Upper lobe of left lung (tissue), 4 donors: ENCODE measurements at regions not wholly inside any gene's neighbourhood (a gene's known extent, or its start where the extent isn't known, plus 50 kb on each side); places are given as distances from the start of the nearest gene placed in this dataset.
"Not testable (repeated sequence)": the region's sequence is repeated elsewhere in the genome, so short reads cannot be mapped to it uniquely, and the experiment has no call there.

Experiments
- POLR2AphosphoS5 ChIP-seq, 2 donors: sonication (generic); formaldehyde crosslinking; IDR thresholded peaks; one replicate each; pipeline ENCODE4 v1.5.1; 2017; ENCODE audit warnings: antibody characterized with exemption in 2 of 2
- TF ChIP-seq, protein P1 (sequence below), 6 experiments: fragments of 450-650 bp in 4 of 6; fragments of 200-600 bp in 2 of 6; sonication (generic) in 2 of 6; IDR thresholded peaks; one replicate each; pipeline ENCODE4 v1.5.1; 2016 to 2019; ENCODE audit warnings: antibody characterized with exemption in 6 of 6

- not testable (repeated sequence) for TF ChIP-seq POLR2AphosphoS5 (IDR thresholded peaks at IDR 0.05)
- TF ChIP-seq, protein P1, sequence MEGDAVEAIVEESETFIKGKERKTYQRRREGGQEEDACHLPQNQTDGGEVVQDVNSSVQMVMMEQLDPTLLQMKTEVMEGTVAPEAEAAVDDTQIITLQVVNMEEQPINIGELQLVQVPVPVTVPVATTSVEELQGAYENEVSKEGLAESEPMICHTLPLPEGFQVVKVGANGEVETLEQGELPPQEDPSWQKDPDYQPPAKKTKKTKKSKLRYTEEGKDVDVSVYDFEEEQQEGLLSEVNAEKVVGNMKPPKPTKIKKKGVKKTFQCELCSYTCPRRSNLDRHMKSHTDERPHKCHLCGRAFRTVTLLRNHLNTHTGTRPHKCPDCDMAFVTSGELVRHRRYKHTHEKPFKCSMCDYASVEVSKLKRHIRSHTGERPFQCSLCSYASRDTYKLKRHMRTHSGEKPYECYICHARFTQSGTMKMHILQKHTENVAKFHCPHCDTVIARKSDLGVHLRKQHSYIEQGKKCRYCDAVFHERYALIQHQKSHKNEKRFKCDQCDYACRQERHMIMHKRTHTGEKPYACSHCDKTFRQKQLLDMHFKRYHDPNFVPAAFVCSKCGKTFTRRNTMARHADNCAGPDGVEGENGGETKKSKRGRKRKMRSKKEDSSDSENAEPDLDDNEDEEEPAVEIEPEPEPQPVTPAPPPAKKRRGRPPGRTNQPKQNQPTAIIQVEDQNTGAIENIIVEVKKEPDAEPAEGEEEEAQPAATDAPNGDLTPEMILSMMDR (IDR thresholded peaks at IDR 0.05), result not testable (repeated sequence)
Measured at GRCh38 chr15:77926296-77926695, 151.2 kb downstream of the TBC1D2B start.
